ENCODE measurements at regions not wholly inside any gene's neighbourhood (a gene's known extent, or its start where the extent isn't known, plus 50 kb on each side); places are given as distances from the start of the nearest gene placed in this dataset.
"Not testable (repeated sequence)": the region's sequence is repeated elsewhere in the genome, so short reads cannot be mapped to it uniquely, and the experiment has no call there.

- no peak for DNase-seq (ENCODE audit: low read depth)
Measured at GRCh38 chr2:16960579-16960978, 294.9 kb upstream of the CYRIA start.

GRCh38 chr2:16958266-16958665 lies 292.6 kb upstream of the CYRIA start:
- DNase-seq (ENCODE audit: low read depth): no peak

- DNase-seq (ENCODE audit: low read depth): no peak
Measured at GRCh38 chr2:16952805-16953204, 287.2 kb upstream of the CYRIA start.

GRCh38 chr2:16952368-16952767 lies 286.7 kb upstream of the CYRIA start:
- no peak for DNase-seq (ENCODE audit: low read depth)

- DNase-seq (ENCODE audit: low read depth): no peak
Measured at GRCh38 chr2:16950436-16950835, 284.8 kb upstream of the CYRIA start.

- no peak for DNase-seq (ENCODE audit: low read depth)
Measured at GRCh38 chr2:16948710-16949109, 283.1 kb upstream of the CYRIA start.

- no peak for DNase-seq (ENCODE audit: low read depth)
Measured at GRCh38 chr2:16948053-16948452, 282.4 kb upstream of the CYRIA start.

- no peak for DNase-seq (ENCODE audit: low read depth)
Measured at GRCh38 chr2:16943279-16943958, 277.8 kb upstream of the CYRIA start.

GRCh38 chr2:16940214-16940613 lies 274.6 kb upstream of the CYRIA start:
- DNase-seq (ENCODE audit: low read depth): no peak

- DNase-seq (ENCODE audit: low read depth): no peak
Measured at GRCh38 chr2:16939771-16940170, 274.1 kb upstream of the CYRIA start.

GRCh38 chr2:16933355-16933754 lies 267.7 kb upstream of the CYRIA start:
- no peak for DNase-seq (ENCODE audit: low read depth)

GRCh38 chr2:16932826-16933225 lies 267.2 kb upstream of the CYRIA start:
- no peak for DNase-seq (ENCODE audit: low read depth)

GRCh38 chr2:16931441-16931840 lies 265.8 kb upstream of the CYRIA start:
- DNase-seq (ENCODE audit: low read depth): no peak

- no peak for DNase-seq (ENCODE audit: low read depth)
Measured at GRCh38 chr2:16927398-16927797, 261.8 kb upstream of the CYRIA start.

- DNase-seq (ENCODE audit: low read depth): no peak
Measured at GRCh38 chr2:16925145-16925544, 259.5 kb upstream of the CYRIA start.

GRCh38 chr2:16915341-16915755 lies 249.7 kb upstream of the CYRIA start:
- not testable (repeated sequence) for DNase-seq (ENCODE audit: low read depth)

- no peak for DNase-seq (ENCODE audit: low read depth)
Measured at GRCh38 chr2:16911746-16912145, 246.1 kb upstream of the CYRIA start.

- no peak for DNase-seq (ENCODE audit: low read depth)
Measured at GRCh38 chr2:16908656-16909055, 243.0 kb upstream of the CYRIA start.

- DNase-seq (ENCODE audit: low read depth): no peak
Measured at GRCh38 chr2:16907645-16908282, 242.1 kb upstream of the CYRIA start.

GRCh38 chr2:16905325-16905724 lies 239.7 kb upstream of the CYRIA start:
- not testable (repeated sequence) for DNase-seq (ENCODE audit: low read depth)

GRCh38 chr2:16900405-16901025 lies 234.9 kb upstream of the CYRIA start:
- DNase-seq (ENCODE audit: low read depth): no peak

GRCh38 chr2:16899958-16900357 lies 234.3 kb upstream of the CYRIA start:
- DNase-seq (ENCODE audit: low read depth): no peak

- no peak for DNase-seq (ENCODE audit: low read depth)
Measured at GRCh38 chr2:16890081-16890480, 224.4 kb upstream of the CYRIA start.

- DNase-seq (ENCODE audit: low read depth): no peak
Measured at GRCh38 chr2:16885027-16885426, 219.4 kb upstream of the CYRIA start.

Measured in fibroblast of the conjunctiva (primary cell).